ENCODE measurements at regions not wholly inside any gene's neighbourhood (a gene's known extent, or its start where the extent isn't known, plus 50 kb on each side); places are given as distances from the start of the nearest gene placed in this dataset.
A peak's percentile ranks its signal among the peaks of the same experiment; 100 is the strongest.
"Not testable (repeated sequence)": the region's sequence is repeated elsewhere in the genome, so short reads cannot be mapped to it uniquely, and the experiment has no call there.

GRCh38 chr18:56312551-56313335 lies 325.6 kb downstream of the TXNL1 start:
- DNase-seq: no peak

- DNase-seq: no peak
These were observed 329.3 kb downstream of the TXNL1 start for GRCh38 chr18:56309104-56309503.

GRCh38 chr18:56307354-56308170 lies 330.8 kb downstream of the TXNL1 start:
- DNase-seq: no peak

GRCh38 chr18:56306797-56307196 lies 331.6 kb downstream of the TXNL1 start:
- no peak for DNase-seq

- no peak for DNase-seq
These were observed 332.8 kb downstream of the TXNL1 start for GRCh38 chr18:56305583-56305982.

GRCh38 chr18:56302156-56302555 lies 336.2 kb downstream of the TXNL1 start:
- peak in 1 of 2 experiments; percentile 12 for DNase-seq

GRCh38 chr18:56299740-56300139 lies 338.7 kb downstream of the TXNL1 start:
- no peak for DNase-seq

GRCh38 chr18:56298935-56299334 lies 339.5 kb downstream of the TXNL1 start:
- DNase-seq: no peak

- no peak for DNase-seq
These were observed 342.0 kb downstream of the TXNL1 start for GRCh38 chr18:56296381-56296780.

GRCh38 chr18:56294484-56295183 lies 343.8 kb downstream of the TXNL1 start:
- no peak for DNase-seq

GRCh38 chr18:56291294-56291693 lies 347.1 kb downstream of the TXNL1 start:
- no peak for DNase-seq

- DNase-seq: no peak
These were observed 349.0 kb downstream of the TXNL1 start for GRCh38 chr18:56289381-56289780.

- DNase-seq: no peak
These were observed 351.5 kb downstream of the TXNL1 start for GRCh38 chr18:56286775-56287325.

GRCh38 chr18:56285387-56286065 lies 352.9 kb downstream of the TXNL1 start:
- DNase-seq: no peak

GRCh38 chr18:56284319-56284718 lies 354.1 kb downstream of the TXNL1 start:
- DNase-seq: no peak

- no peak for DNase-seq
These were observed 355.1 kb downstream of the TXNL1 start for GRCh38 chr18:56283316-56283715.

- DNase-seq: no peak
These were observed 355.9 kb downstream of the TXNL1 start for GRCh38 chr18:56282234-56283104.

GRCh38 chr18:56279816-56280215 lies 358.6 kb downstream of the TXNL1 start:
- not testable (repeated sequence) for DNase-seq

GRCh38 chr18:56278421-56279003 lies 359.9 kb downstream of the TXNL1 start:
- DNase-seq: no peak

GRCh38 chr18:56276466-56276865 lies 361.9 kb downstream of the TXNL1 start:
- no peak for DNase-seq
